HG03558 (cell line): ENCODE measurements at regions not wholly inside any gene's neighbourhood (a gene's known extent, or its start where the extent isn't known, plus 50 kb on each side); places are given as distances from the start of the nearest gene placed in this dataset.
"Not testable (repeated sequence)": the region's sequence is repeated elsewhere in the genome, so short reads cannot be mapped to it uniquely, and the experiment has no call there.

Source experiments
- ATAC-seq: cut with Tn5 transposase; IDR thresholded peaks from one replicate; pipeline ENCODE4 v1.9.1; 2021; ENCODE audit warnings: moderate number of reproducible peaks; ENCODE audit not compliant: unreplicated experiment; ENCODE audit errors: extremely low read depth

- ATAC-seq: no peak
Observed at GRCh38 chr2:38243186-38243880, 133.7 kb downstream of the ATL2 start.

DNA sequence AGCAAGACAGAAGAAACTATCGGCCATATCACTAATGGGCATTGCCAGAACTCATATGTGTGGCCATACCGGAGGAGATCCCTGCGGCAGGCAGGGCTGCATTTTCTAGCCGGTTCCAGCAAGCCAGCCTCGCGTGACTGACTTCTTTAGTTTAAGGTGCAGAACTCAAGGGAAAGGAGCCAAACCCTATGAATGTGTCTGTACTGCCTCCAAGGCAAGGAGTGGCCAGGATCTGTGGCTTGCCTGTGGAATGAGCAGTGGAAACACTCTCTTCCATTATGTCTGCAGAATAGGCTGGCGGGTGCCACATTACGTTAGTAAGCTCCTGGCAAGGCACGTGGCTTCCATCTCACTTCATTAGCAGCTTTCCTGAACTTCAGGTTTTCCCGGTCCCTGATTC is 137.6 kb downstream of the ATL2 start:
- no peak for ATAC-seq

GRCh38 chr2:38238705-38239104 is 138.4 kb downstream of the ATL2 start:
- ATAC-seq: not testable (repeated sequence)

- ATAC-seq: no peak
Observed at GRCh38 chr2:38237311-38237710, 139.8 kb downstream of the ATL2 start.

DNA sequence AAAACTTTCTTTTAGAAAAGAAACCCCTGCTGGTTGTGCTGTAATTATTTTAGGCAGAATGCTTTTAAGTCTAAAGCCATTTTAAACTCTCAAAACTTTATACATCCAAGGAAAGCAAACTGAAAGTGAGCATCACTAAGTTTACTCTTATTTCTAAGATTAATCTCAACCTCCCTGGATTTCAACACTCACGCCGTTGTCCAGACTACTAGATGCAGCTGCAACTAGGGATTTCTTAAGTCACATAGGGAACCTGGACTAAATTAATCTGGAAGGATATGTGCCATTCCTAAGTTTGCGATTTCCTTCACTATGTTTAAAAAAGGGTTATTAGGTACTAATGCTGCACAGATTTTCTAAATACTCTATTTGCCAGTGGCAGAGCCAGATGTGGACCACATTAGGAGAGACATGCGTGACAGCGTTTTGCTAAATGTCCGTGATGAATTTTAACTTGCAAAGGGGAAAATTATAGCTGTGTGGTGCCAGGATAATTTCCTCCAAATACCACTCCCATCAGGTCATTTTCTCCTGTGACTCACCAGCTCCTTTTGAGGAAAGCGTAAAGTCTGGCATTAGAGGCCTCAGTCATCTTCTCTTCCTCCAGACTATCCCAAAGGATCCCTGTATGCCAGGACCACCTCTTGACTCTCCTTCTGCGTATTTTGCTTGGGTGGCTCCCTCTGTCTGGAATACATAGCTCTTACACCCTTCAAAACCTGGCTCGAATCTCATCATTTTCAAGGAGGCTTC is 143.7 kb downstream of the ATL2 start:
- no peak for ATAC-seq

- no peak for ATAC-seq
Observed at GRCh38 chr2:38232454-38232853, 144.6 kb downstream of the ATL2 start.

DNA sequence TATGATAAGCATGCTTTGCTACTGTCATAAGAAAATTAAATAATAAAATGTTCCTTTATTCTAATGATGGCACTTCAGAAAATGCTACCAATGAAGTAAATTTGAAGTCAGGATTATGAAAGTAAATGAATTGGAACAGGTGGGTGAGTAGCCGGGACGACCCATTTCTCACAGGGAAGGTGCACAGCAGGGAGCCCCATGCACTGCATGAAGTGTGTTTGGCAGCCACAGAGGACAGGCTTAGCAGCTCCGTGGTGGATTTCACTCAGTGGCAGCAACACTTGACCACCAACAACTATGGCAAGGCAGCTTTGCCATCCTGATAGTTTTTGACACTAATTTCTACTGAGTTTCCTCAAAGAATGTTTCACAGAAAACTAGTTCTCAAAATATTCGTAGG is 146.3 kb downstream of the ATL2 start:
- ATAC-seq: no peak

DNA sequence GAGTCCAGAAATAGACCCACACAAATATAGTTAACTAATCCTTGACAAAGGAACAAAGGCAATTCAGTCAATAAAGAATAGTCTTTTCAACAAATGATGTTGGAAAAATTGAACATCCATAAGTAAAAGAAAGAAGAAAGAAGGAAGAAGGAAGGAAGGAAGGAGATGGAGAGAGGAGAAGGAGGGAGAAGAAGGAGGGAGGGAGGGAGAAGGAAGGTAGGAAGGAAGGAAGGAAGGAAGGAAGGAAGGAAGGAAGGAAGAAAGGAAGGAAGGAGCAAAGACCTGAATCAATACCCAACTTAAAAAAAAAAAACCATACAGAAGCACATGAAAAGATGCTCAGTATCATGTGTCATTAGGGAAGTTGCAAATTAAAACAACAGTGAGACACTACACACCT is 148.3 kb downstream of the ATL2 start:
- no peak for ATAC-seq

DNA sequence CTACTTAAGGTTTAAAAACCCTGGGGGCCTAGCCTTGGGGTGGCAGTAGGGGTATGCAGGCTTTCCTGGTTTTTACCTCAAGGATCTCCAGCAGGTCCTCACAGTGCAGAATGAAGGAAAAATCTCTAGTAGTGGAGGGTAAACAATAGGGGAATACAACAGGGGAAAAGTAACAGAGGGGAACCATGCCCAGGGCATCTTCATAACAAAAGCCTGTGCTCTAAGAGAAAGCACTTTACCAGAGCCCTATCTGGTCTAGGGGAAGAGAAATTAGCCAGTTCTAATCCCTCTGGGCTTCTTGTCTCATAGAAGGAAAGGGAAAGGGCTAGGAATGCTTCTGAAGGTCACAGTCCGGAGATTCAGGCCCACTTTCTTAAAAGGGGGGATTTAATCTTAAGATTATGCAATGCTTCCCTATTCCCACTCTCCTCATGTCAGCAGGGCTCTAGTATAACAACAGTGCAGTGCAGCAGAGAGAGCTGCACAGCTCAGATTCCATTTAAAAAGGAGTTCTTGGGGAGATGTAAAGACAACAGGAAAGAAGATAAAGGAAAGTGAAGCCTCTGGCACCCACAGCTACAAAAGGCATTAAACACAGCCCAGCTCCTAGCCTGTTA is 149.0 kb upstream of the CYP1B1 start:
- ATAC-seq: no peak

GRCh38 chr2:38224181-38224580 is 148.2 kb upstream of the CYP1B1 start:
- ATAC-seq: no peak

DNA sequence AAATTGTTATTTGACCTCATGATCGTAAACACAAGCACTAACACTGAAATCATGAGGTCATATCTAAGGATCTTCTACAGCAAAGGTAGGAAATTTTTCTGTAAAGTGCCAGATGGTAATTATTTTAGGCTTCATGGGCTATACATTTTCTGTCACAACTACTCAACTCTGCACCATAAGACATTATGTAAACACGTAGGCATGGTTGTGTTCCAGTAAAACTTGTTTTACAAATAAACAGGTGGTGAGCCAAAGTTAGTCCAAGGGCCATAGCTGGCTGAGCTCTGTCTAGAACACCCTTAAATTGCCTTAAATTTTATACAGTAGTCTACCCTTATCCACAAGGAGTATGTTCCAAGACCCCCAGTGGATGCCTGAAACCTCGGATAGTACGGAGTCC is 147.3 kb upstream of the CYP1B1 start:
- no peak for ATAC-seq

- no peak for ATAC-seq
Observed at GRCh38 chr2:38220164-38220563, 144.2 kb upstream of the CYP1B1 start.

DNA sequence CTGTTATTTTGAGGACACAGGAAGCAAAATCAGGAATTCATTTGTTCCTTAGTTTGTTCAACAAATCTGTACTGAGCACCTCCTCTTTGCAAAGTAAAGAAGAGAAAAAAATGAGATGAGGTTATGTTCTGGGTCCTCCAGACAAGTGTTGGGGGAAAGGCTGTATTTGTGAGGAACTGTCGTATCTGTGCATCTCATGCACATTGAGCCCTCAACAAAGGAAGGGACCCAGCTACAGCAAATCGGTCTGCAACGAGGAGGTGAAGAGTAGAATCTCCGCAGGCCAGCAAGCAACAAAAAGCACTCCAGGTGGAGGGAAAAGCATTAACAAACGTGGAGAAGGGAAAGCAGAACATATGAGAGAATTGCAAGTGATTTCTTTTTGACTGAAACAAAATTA is 143.0 kb upstream of the CYP1B1 start:
- no peak for ATAC-seq

GRCh38 chr2:38218591-38218991 is 142.6 kb upstream of the CYP1B1 start:
- ATAC-seq: no peak

GRCh38 chr2:38217401-38218188 is 141.6 kb upstream of the CYP1B1 start:
- ATAC-seq: no peak

- no peak for ATAC-seq
Observed at GRCh38 chr2:38216886-38217285, 140.9 kb upstream of the CYP1B1 start.

GRCh38 chr2:38215993-38216392 is 140.0 kb upstream of the CYP1B1 start:
- no peak for ATAC-seq

- ATAC-seq: no peak
Observed at GRCh38 chr2:38215522-38215921, 139.6 kb upstream of the CYP1B1 start.

DNA sequence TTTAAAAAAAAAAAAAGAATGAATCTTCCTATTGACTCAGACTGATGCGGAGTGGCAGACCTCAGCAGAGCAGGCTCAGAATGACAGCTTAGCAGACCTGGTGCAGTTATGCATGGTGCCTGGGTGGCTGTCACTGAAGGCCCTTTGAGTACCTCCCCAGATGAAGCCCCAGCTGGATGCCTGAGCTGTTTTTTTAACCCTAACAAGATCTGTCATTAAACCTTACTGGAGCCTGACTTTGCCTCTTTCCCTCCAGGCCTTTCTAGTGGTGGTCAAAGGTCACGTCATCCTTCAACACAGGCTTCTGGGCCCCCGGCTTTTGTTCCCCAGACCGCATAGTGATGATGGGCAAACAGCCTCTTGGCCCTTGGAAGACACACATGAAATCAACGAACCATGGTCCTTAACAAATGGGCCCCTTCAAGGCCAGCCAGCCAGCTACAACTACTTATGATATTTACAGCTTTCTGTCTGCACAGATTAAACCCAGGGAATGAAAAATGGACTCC is 138.3 kb upstream of the CYP1B1 start:
- no peak for ATAC-seq

DNA sequence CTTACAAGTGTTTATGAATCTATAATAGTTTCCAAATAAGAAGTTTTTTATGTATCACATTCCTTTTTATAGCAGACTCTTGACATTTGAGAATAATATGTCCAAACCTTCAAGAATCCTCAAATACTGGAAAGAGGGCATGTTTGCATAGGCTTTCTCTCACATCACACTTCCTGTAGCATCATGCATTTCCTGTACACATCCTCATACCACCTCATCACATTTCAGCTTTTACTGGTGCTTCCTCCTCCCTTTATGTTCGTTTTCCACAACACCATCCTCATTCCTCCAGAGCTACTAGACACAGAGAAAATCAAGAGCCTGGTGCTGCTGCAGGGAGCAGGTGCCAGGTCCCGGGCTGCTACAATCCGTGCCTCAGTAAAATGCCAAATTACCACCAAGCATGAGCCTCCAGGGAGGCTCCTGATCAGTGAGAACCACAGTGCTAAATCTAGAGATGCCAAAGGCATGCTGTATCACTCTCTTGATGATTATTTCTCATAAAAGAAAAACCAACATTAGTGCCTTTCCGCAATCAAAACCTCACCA is 137.7 kb upstream of the CYP1B1 start:
- no peak for ATAC-seq
